Activated naive CD8-positive, alpha-beta T cell treated with anti-CD3 and anti-CD28 coated beads, Interleukin-2, amount 10 ng/mL, durations not matched to agents 7 days and 5 days (primary cell): ENCODE measurements at regions not wholly inside any gene's neighbourhood (a gene's known extent, or its start where the extent isn't known, plus 50 kb on each side); places are given as distances from the start of the nearest gene placed in this dataset.
"Not testable (repeated sequence)": the region's sequence is repeated elsewhere in the genome, so short reads cannot be mapped to it uniquely, and the experiment has no call there.

Source experiments
- ATAC-seq: fragments of 150-1000 bp; cut with Tn5 transposase; one replicate; pipeline ENCODE4 v1.10.0; 2021; ENCODE audit warnings: low read depth, moderate library complexity
- POLR2A ChIA-PET: fragments of 350-600 bp; sonication (Branson Sonifier 250); formaldehyde crosslinking; loops from one replicate; lab custom pipeline; 2021; ENCODE audit warnings: antibody characterized with exemption; lab: Charles Lee
- DNase-seq: peaks from one replicate; pipeline ENCODE4 v3.0.0; 2021
- H3K27ac Mint-ChIP-seq: one replicate; pipeline ENCODE4 v1.8.0; 2022; ENCODE audit warnings: mild to moderate bottlenecking, mixed read lengths
- H3K27me3 Mint-ChIP-seq: one replicate; pipeline ENCODE4 v1.8.0; 2022; ENCODE audit warnings: mild to moderate bottlenecking, moderate library complexity, mixed read lengths
- H3K36me3 Mint-ChIP-seq: one replicate; pipeline ENCODE4 v1.8.0; 2021; ENCODE audit warnings: mild to moderate bottlenecking, mixed read lengths
- H3K4me1 Mint-ChIP-seq: one replicate; pipeline ENCODE4 v1.8.0; 2021; ENCODE audit warnings: mixed read lengths
- H3K4me3 Mint-ChIP-seq: one replicate; pipeline ENCODE4 v1.8.0; 2022; ENCODE audit warnings: mild to moderate bottlenecking, moderate library complexity, mixed read lengths
- H3K9me3 Mint-ChIP-seq: one replicate; pipeline ENCODE4 v1.8.0; 2021; ENCODE audit warnings: mixed read lengths

GRCh38 chr1:105533996-105534395, 1522.5 kb upstream of the PRMT6 start:
- Mint-ChIP-seq H3K4me1 (no peaks in the 10 kb centered on the region), H3K36me3 (no peaks in the 10 kb centered on the region), H3K27ac (no peak overlapping the region), H3K9me3 (peaks cover 11% of the 10 kb centered on the region), H3K27me3 (no peaks in the 10 kb centered on the region), H3K4me3 (no peak overlapping the region)
- ATAC-seq (no peak), DNase-seq (no peak)
- POLR2A ChIA-PET, result no interaction called here

- peaks cover 7% of the 10 kb centered on the region for H3K9me3 Mint-ChIP-seq
- H3K36me3 Mint-ChIP-seq, result no peaks in the 10 kb centered on the region
- no peak for DNase-seq
- H3K4me3 Mint-ChIP-seq, result no peak overlapping the region
- no peaks in the 10 kb centered on the region for H3K27me3 Mint-ChIP-seq
- no peak for ATAC-seq
- POLR2A ChIA-PET, result no interaction called here
- H3K4me1 Mint-ChIP-seq, result no peaks in the 10 kb centered on the region
- no peak overlapping the region for H3K27ac Mint-ChIP-seq
Observed at GRCh38 chr1:105544475-105544874, 1512.0 kb upstream of the PRMT6 start.

- H3K4me3 Mint-ChIP-seq, result no peak overlapping the region
- H3K9me3 Mint-ChIP-seq, result peaks cover 2% of the 10 kb centered on the region
- no peak for DNase-seq
- no peak for ATAC-seq
- no peak overlapping the region for H3K27ac Mint-ChIP-seq
- POLR2A ChIA-PET, result no interaction called here
- H3K27me3 Mint-ChIP-seq, result no peaks in the 10 kb centered on the region
- H3K4me1 Mint-ChIP-seq, result no peaks in the 10 kb centered on the region
- H3K36me3 Mint-ChIP-seq, result no peaks in the 10 kb centered on the region
Observed at GRCh38 chr1:105556266-105556665, 1500.2 kb upstream of the PRMT6 start.

GRCh38 chr1:105558023-105558422, 1498.5 kb upstream of the PRMT6 start:
- ATAC-seq, result no peak
- no peaks in the 10 kb centered on the region for H3K36me3 Mint-ChIP-seq

GRCh38 chr1:105565006-105565405, 1491.5 kb upstream of the PRMT6 start:
- H3K4me3 Mint-ChIP-seq, result no peak overlapping the region
- H3K4me1 Mint-ChIP-seq, result no peaks in the 10 kb centered on the region
- H3K27ac Mint-ChIP-seq, result no peak overlapping the region
- no peaks in the 10 kb centered on the region for H3K27me3 Mint-ChIP-seq
- POLR2A ChIA-PET, result no interaction called here
- H3K9me3 Mint-ChIP-seq, result no peaks in the 10 kb centered on the region
- no peak for ATAC-seq
- H3K36me3 Mint-ChIP-seq, result no peaks in the 10 kb centered on the region
- no peak for DNase-seq

More at GRCh38 chr1:105558023-105558422, 1498.5 kb upstream of the PRMT6 start:
- H3K4me3 Mint-ChIP-seq, result no peak overlapping the region
- H3K27ac Mint-ChIP-seq, result no peak overlapping the region
- POLR2A ChIA-PET, result no interaction called here
- peaks cover 2% of the 10 kb centered on the region for H3K9me3 Mint-ChIP-seq
- H3K27me3 Mint-ChIP-seq, result no peaks in the 10 kb centered on the region
- DNase-seq, result no peak
- H3K4me1 Mint-ChIP-seq, result no peaks in the 10 kb centered on the region

- Mint-ChIP-seq H3K36me3 (no peaks in the 10 kb centered on the region), H3K27me3 (no peaks in the 10 kb centered on the region), H3K4me1 (no peaks in the 10 kb centered on the region), H3K27ac (no peak overlapping the region), H3K9me3 (peaks cover 2% of the 10 kb centered on the region), H3K4me3 (no peak overlapping the region)
- DNase-seq, result no peak
- ATAC-seq, result no peak
- POLR2A ChIA-PET, result no interaction called here
Observed at GRCh38 chr1:105585791-105586190, 1470.7 kb upstream of the PRMT6 start.

- Mint-ChIP-seq H3K27me3 (no peaks in the 10 kb centered on the region), H3K27ac (no peak overlapping the region), H3K4me3 (no peak overlapping the region), H3K9me3 (peaks cover 6% of the 10 kb centered on the region), H3K4me1 (no peaks in the 10 kb centered on the region), H3K36me3 (no peaks in the 10 kb centered on the region)
- POLR2A ChIA-PET, result no interaction called here
- DNase-seq (no peak), ATAC-seq (no peak)
Observed at GRCh38 chr1:105591681-105592080, 1464.8 kb upstream of the PRMT6 start.

GRCh38 chr1:105608713-105609112, 1447.8 kb upstream of the PRMT6 start:
- POLR2A ChIA-PET, result no interaction called here
- no peak for DNase-seq
- no peak for ATAC-seq
- Mint-ChIP-seq H3K27ac (no peak overlapping the region), H3K4me3 (no peak overlapping the region), H3K27me3 (no peaks in the 10 kb centered on the region), H3K36me3 (no peaks in the 10 kb centered on the region), H3K9me3 (peaks cover 3% of the 10 kb centered on the region), H3K4me1 (no peaks in the 10 kb centered on the region)

GRCh38 chr1:105626276-105626987, 1430.0 kb upstream of the PRMT6 start:
- Mint-ChIP-seq H3K4me3 (no peak overlapping the region), H3K36me3 (no peaks in the 10 kb centered on the region), H3K27ac (no peak overlapping the region), H3K4me1 (no peaks in the 10 kb centered on the region), H3K27me3 (no peaks in the 10 kb centered on the region), H3K9me3 (peaks cover 6% of the 10 kb centered on the region)
- POLR2A ChIA-PET, result no interaction called here
- no peak for DNase-seq
- no peak for ATAC-seq

- H3K36me3 Mint-ChIP-seq, H3K4me3 Mint-ChIP-seq, ATAC-seq, H3K4me1 Mint-ChIP-seq, H3K27ac Mint-ChIP-seq, H3K9me3 Mint-ChIP-seq, H3K27me3 Mint-ChIP-seq, POLR2A ChIA-PET, DNase-seq: not testable (repeated sequence)
Observed at GRCh38 chr1:105631153-105631744, 1425.2 kb upstream of the PRMT6 start.

- no peaks in the 10 kb centered on the region for H3K36me3 Mint-ChIP-seq
- POLR2A ChIA-PET, result no interaction called here
- no peaks in the 10 kb centered on the region for H3K27me3 Mint-ChIP-seq
- no peak overlapping the region for H3K27ac Mint-ChIP-seq
- H3K4me3 Mint-ChIP-seq, result no peak overlapping the region
- DNase-seq (no peak), ATAC-seq (no peak)
- H3K4me1 Mint-ChIP-seq, result no peaks in the 10 kb centered on the region
- peaks cover 6% of the 10 kb centered on the region for H3K9me3 Mint-ChIP-seq
Observed at GRCh38 chr1:105632342-105633196, 1423.9 kb upstream of the PRMT6 start.

- no peak for ATAC-seq
Observed at GRCh38 chr1:105636052-105636451, 1420.4 kb upstream of the PRMT6 start.

GRCh38 chr1:105641407-105641806, 1415.1 kb upstream of the PRMT6 start:
- ATAC-seq (no peak), DNase-seq (no peak)
- no peaks in the 10 kb centered on the region for H3K36me3 Mint-ChIP-seq
- H3K4me1 Mint-ChIP-seq, result no peaks in the 10 kb centered on the region
- no peak overlapping the region for H3K27ac Mint-ChIP-seq
- POLR2A ChIA-PET, result no interaction called here
- H3K27me3 Mint-ChIP-seq, result no peaks in the 10 kb centered on the region
- peaks cover 15% of the 10 kb centered on the region for H3K9me3 Mint-ChIP-seq
- H3K4me3 Mint-ChIP-seq, result no peak overlapping the region

More at GRCh38 chr1:105636052-105636451, 1420.4 kb upstream of the PRMT6 start:
- Mint-ChIP-seq H3K9me3 (peaks cover 7% of the 10 kb centered on the region), H3K4me3 (no peak overlapping the region), H3K4me1 (no peaks in the 10 kb centered on the region), H3K36me3 (no peaks in the 10 kb centered on the region), H3K27ac (no peak overlapping the region), H3K27me3 (no peaks in the 10 kb centered on the region)
- no peak for DNase-seq
- POLR2A ChIA-PET, result no interaction called here

- Mint-ChIP-seq H3K4me3 (no peak overlapping the region), H3K27ac (no peak overlapping the region), H3K36me3 (no peaks in the 10 kb centered on the region), H3K9me3 (peaks cover 5% of the 10 kb centered on the region), H3K27me3 (no peaks in the 10 kb centered on the region), H3K4me1 (no peaks in the 10 kb centered on the region)
- DNase-seq, result no peak
- POLR2A ChIA-PET, result no interaction called here
- no peak for ATAC-seq
Observed at GRCh38 chr1:105652109-105652508, 1404.4 kb upstream of the PRMT6 start.
